Left lung (tissue), 4 donors: ENCODE measurements at regions not wholly inside any gene's neighbourhood (a gene's known extent, or its start where the extent isn't known, plus 50 kb on each side); places are given as distances from the start of the nearest gene placed in this dataset.

Experiments
- ATAC-seq: fragments of 200-7000 bp; cut with Tn5 transposase; one replicate; pipeline ENCODE4 v1.9.1; 2020; ENCODE audit warnings: moderate library complexity
- DNase-seq, 4 donors: peaks; one replicate each; pipeline ENCODE4 v3.0.0-alpha.2; 2013 to 2020
- H3K27ac ChIP-seq, 2 donors: fragments of 200-600 bp; sonication (generic) in 1 of 2; one replicate each; pipeline versions ENCODE4 v1.5.0 to v1.8.0; 2020 to 2021
- H3K27me3 ChIP-seq, 2 donors: fragments of 200-600 bp; sonication (generic) in 1 of 2; one replicate each; pipeline versions ENCODE4 v1.5.0 to v1.8.0; 2020 to 2021
- H3K36me3 ChIP-seq, 2 donors: fragments of 200-600 bp; sonication (generic) in 1 of 2; one replicate each; pipeline versions ENCODE4 v1.5.0 to v1.8.0; 2020 to 2021
- H3K4me1 ChIP-seq, 2 donors: fragments of 200-600 bp; one replicate each; pipeline ENCODE4 v1.8.0; 2021
- H3K4me3 ChIP-seq, 2 donors: fragments of 200-600 bp; sonication (generic) in 1 of 2; one replicate each; pipeline versions ENCODE4 v1.5.0 to v1.8.0; 2020 to 2021; ENCODE audit warnings: mild to moderate bottlenecking in 1 of 2
- H3K9me3 ChIP-seq, 2 donors: fragments of 200-600 bp; sonication (generic) in 1 of 2; one replicate each; pipeline versions ENCODE4 v1.5.0 to v1.8.0; 2020 to 2021
- intact Hi-C, 2 donors: fragments of 100-400 bp; cut with DNase I; formaldehyde crosslinking; loops; one replicate each; pipeline versions ENCODE4 v1.11.2 to v1.14.2; 2022
- TF ChIP-seq, protein P1 (sequence below), 2 donors: fragments of 200-600 bp; sonication (generic) in 1 of 2; IDR thresholded peaks; one replicate each; pipeline versions ENCODE4 v1.5.0 to v1.8.0; 2021; ENCODE audit warnings: antibody characterized with exemption in 2 of 2
- donor health status: DM: no; HTN: yes; CAD: no.
- donor health status: DM: no; HTN: no; CAD: no.

DNA sequence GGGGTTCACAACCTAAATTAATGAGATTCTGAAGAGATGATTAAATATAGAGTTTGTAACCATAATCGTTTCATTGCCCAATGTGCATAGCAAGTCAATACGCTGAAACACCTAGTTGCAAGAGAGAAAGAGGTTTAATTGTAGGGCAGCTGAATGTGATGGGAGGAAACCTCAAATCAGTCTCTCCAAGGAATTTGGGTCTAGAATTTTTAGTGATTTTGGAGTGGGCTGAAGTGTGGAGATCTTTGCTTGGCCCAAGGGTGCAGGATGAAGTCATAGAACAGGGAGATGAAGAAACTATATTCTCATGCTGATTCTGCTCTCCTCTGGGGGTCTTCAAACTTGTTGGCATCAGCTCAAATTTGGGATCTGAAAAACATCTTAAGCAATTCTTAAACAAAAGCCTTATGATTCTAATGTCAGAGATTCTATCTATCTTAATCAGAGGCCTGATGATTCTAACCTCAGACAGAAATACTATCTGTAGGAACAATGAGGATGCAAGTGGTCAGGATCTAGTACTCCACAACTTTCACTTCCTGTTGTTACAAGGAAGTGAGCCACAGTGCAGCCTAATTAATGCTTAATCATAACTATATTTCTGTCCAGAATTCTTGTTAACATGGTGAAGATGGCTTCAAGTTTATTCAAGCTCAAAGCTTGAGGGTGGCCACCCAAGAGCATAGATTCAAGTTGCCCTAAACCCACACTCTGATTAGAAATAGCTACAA lies 80.2 kb upstream of the FUT8 start:
- TF ChIP-seq, protein P1, sequence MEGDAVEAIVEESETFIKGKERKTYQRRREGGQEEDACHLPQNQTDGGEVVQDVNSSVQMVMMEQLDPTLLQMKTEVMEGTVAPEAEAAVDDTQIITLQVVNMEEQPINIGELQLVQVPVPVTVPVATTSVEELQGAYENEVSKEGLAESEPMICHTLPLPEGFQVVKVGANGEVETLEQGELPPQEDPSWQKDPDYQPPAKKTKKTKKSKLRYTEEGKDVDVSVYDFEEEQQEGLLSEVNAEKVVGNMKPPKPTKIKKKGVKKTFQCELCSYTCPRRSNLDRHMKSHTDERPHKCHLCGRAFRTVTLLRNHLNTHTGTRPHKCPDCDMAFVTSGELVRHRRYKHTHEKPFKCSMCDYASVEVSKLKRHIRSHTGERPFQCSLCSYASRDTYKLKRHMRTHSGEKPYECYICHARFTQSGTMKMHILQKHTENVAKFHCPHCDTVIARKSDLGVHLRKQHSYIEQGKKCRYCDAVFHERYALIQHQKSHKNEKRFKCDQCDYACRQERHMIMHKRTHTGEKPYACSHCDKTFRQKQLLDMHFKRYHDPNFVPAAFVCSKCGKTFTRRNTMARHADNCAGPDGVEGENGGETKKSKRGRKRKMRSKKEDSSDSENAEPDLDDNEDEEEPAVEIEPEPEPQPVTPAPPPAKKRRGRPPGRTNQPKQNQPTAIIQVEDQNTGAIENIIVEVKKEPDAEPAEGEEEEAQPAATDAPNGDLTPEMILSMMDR (IDR thresholded peaks at IDR 0.05): no peak
- Histone ChIP-seq H3K4me3 (no peak overlapping the region), H3K4me1 (peaks cover 20 to 26% of the 10 kb centered on the region in 2 donors), H3K36me3 (no peaks in the 10 kb centered on the region), H3K27ac (no peak overlapping the region), H3K27me3 (no peaks in the 10 kb centered on the region), H3K9me3 (no peaks in the 10 kb centered on the region)
- no peak for DNase-seq
- no peak for ATAC-seq
- intact Hi-C loops: no loop called here

DNA sequence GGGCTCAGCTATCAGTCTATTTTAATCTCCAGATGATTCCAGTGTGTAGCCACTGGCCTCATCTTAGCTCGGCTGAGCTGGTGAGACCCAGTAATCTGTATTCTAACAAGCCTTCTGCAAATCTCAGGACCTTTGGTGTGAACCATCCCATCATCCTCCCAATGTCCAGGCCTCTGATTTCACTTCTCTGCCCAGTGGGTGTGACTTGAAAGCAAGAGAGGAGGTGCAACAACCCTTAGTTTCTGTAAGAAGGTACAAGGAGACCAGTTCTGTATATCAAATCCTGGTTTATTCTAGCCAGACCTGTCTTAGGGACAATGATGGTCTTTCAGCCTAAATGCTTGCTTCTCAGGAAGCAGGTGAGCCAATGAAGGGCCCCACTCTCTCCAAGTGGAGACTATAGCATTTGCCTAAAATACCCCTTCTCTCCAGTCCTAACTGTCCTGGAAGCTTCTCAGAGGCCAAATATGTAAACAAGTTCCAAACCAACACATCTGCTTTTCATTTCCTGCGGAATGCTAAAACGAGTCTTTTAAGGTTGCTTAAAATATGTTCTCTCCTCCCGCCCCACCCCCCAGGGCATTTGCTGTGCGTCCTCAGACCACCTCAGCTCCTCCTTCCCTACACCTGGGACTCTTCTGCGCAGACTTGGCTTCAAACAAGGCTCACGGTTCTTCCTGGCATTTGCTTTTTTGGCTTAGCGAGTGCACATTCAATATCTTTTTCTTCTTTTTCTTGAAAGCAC lies 78.4 kb upstream of the FUT8 start:
- DNase-seq (no peak), ATAC-seq (peak; percentile 3)
- intact Hi-C loops: no loop called here
- H3K27ac ChIP-seq: peak overlapping the region; percentile 5 to 67
- no peaks in the 10 kb centered on the region for H3K36me3 ChIP-seq
- H3K27me3 ChIP-seq: no peaks in the 10 kb centered on the region
- H3K4me3 ChIP-seq: no peak overlapping the region
- no peaks in the 10 kb centered on the region for H3K9me3 ChIP-seq
- peaks cover 20 to 26% of the 10 kb centered on the region in 2 donors for H3K4me1 ChIP-seq
- TF ChIP-seq, protein P1 (IDR thresholded peaks at IDR 0.05): no peak

DNA sequence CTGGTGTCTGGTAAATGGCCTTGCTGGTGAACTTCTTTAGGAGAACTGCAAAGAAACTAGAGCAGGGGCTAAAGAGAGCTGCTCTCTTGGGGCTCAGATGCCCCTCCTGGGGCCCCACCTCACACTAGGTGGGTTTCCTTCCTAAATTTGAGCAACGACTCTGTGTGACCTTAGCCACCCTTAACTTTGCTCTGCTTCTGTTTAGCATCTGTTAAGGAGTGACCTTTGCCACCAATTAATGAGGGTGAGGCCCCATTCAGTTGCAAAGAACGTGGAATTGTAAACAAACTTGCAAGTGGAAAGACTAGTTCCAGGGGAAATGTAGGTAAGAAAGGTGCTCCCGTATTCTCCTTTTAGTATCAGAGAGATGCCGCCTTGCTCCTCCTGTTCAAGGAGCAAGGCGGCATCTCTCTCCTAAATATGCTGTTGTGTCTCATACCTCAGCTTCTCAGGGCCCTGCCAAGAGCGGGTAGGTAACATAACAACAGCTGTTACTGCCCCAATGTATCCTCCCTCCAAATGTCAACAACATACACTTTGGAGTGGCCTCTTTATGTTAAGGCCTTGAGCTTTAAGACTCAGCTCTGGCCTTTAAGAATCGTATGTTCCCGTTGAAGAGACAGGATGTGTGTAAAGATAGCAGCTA lies 77.6 kb upstream of the FUT8 start:
- TF ChIP-seq, protein P1 (IDR thresholded peaks at IDR 0.05): no peak
- Histone ChIP-seq H3K27me3 (no peaks in the 10 kb centered on the region), H3K27ac (peak overlapping the region; percentile 38 to 67), H3K4me3 (no peak overlapping the region), H3K36me3 (no peaks in the 10 kb centered on the region), H3K9me3 (no peaks in the 10 kb centered on the region), H3K4me1 (peaks cover 20 to 26% of the 10 kb centered on the region in 2 donors)
- ATAC-seq: peak; percentile 73
- DNase-seq: peak in 2 of 4 donors; percentile 13 to 70
- intact Hi-C loops: no loop called here

DNA sequence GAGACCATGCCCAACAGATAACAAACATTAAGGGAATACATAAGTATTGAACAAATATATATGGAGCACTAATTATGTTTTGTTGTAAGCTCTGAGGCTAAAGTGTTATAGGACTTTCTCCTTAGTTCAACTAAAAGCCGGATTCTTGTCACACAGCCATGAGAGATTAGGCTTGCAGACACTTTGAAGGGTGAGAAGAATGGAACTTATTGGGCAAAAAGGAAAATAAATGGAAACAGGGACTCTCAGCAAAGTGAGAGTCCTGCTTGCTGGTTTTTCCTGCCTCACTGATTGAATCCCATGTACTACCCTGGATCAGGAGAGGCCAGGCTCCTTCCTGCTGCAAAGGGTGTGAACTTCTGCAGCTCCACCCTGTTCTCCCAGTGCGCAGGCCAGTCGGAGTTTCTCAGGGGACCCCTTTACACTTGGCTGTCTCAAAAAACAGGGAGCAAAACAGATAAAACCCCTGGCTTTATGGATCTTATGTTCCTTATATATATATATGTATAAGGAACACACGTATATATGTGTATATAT lies 77.1 kb upstream of the FUT8 start:
- Histone ChIP-seq H3K36me3 (no peaks in the 10 kb centered on the region), H3K27ac (peak overlapping the region; percentile 38 to 67), H3K4me1 (peaks cover 20 to 26% of the 10 kb centered on the region in 2 donors), H3K4me3 (no peak overlapping the region), H3K27me3 (no peaks in the 10 kb centered on the region), H3K9me3 (no peaks in the 10 kb centered on the region)
- DNase-seq (no peak), ATAC-seq (peak; percentile 52)
- intact Hi-C loops: no loop called here
- TF ChIP-seq, protein P1 (IDR thresholded peaks at IDR 0.05): no peak

DNA sequence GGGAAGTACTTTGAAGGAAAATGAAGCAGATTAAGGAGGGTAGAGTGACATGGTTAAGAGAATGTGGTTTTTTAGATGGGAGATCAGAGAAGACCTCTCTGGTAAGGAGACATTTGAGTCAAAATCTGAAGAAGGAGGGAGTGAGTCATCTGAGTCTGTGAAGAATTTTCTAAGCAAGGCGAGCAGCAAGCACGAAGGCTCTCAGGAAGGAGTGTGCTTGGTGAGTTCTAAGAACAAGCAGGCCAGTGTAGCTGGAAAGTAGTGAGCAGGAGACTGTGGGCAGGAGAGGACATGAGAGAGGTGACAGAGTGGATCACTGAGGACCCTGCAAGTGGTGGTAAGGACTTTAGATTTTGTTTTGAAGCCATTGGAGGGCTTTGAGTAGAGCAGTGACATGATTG lies 76.3 kb upstream of the FUT8 start:
- no peaks in the 10 kb centered on the region for H3K9me3 ChIP-seq
- no peaks in the 10 kb centered on the region for H3K36me3 ChIP-seq
- intact Hi-C loops: no loop called here
- H3K27ac ChIP-seq: peak overlapping the region; percentile 23 to 67
- H3K27me3 ChIP-seq: no peaks in the 10 kb centered on the region
- H3K4me3 ChIP-seq: no peak overlapping the region
- TF ChIP-seq, protein P1 (IDR thresholded peaks at IDR 0.05): no peak
- H3K4me1 ChIP-seq: peaks cover 20 to 26% of the 10 kb centered on the region in 2 donors
- DNase-seq: no peak
- ATAC-seq: peak; percentile 55
